T-helper 1 cell treated with Interleukin-12 subunit alpha and Interleukin-12 subunit beta and Interleukin-4 antibody, amounts not matched to agents 30 μg/mL and 1 μg/mL, for 36 hours (primary cell): ENCODE measurements at regions not wholly inside any gene's neighbourhood (a gene's known extent, or its start where the extent isn't known, plus 50 kb on each side); places are given as distances from the start of the nearest gene placed in this dataset.
"Not testable (repeated sequence)": the region's sequence is repeated elsewhere in the genome, so short reads cannot be mapped to it uniquely, and the experiment has no call there.

ENCODE experiments used
- H3K27ac Mint-ChIP-seq: one replicate; pipeline ENCODE4 v1.8.0; 2021; ENCODE audit warnings: mild to moderate bottlenecking, mixed read lengths
- H3K27me3 Mint-ChIP-seq: one replicate; pipeline ENCODE4 v1.8.0; 2021; ENCODE audit warnings: low read depth, mixed read lengths
- H3K36me3 Mint-ChIP-seq: one replicate; pipeline ENCODE4 v1.8.0; 2021; ENCODE audit warnings: low read depth, mixed read lengths
- H3K4me1 Mint-ChIP-seq: one replicate; pipeline ENCODE4 v1.8.0; 2021; ENCODE audit warnings: low read depth, mixed read lengths
- H3K4me3 Mint-ChIP-seq: one replicate; pipeline ENCODE4 v1.8.0; 2021; ENCODE audit warnings: mild to moderate bottlenecking, moderate library complexity, mixed read lengths
- H3K9me3 Mint-ChIP-seq: one replicate; pipeline ENCODE4 v1.8.0; 2021; ENCODE audit warnings: mixed read lengths

GRCh38 chr3:82129221-82129801 lies 367.9 kb upstream of the GBE1 start:
- Mint-ChIP-seq H3K4me3 (no peak overlapping the region), H3K27me3 (no peaks in the 10 kb centered on the region), H3K36me3 (no peaks in the 10 kb centered on the region), H3K27ac (no peak overlapping the region), H3K9me3 (no peaks in the 10 kb centered on the region), H3K4me1 (no peaks in the 10 kb centered on the region)

GRCh38 chr3:82128271-82128670 lies 366.8 kb upstream of the GBE1 start:
- Mint-ChIP-seq H3K9me3 (no peaks in the 10 kb centered on the region), H3K4me1 (no peaks in the 10 kb centered on the region), H3K27ac (no peak overlapping the region), H3K36me3 (no peaks in the 10 kb centered on the region), H3K4me3 (no peak overlapping the region), H3K27me3 (no peaks in the 10 kb centered on the region)

- no peak overlapping the region for H3K27ac Mint-ChIP-seq
- H3K4me3 Mint-ChIP-seq = no peak overlapping the region
- H3K4me1 Mint-ChIP-seq = no peaks in the 10 kb centered on the region
- H3K9me3 Mint-ChIP-seq = no peaks in the 10 kb centered on the region
- no peaks in the 10 kb centered on the region for H3K27me3 Mint-ChIP-seq
- H3K36me3 Mint-ChIP-seq = no peaks in the 10 kb centered on the region
Measured at GRCh38 chr3:82122554-82123345, 361.3 kb upstream of the GBE1 start.

GRCh38 chr3:82114589-82114988 lies 353.1 kb upstream of the GBE1 start:
- Mint-ChIP-seq H3K36me3 (no peaks in the 10 kb centered on the region), H3K27me3 (no peaks in the 10 kb centered on the region), H3K27ac (no peak overlapping the region), H3K4me3 (no peak overlapping the region), H3K4me1 (no peaks in the 10 kb centered on the region), H3K9me3 (peaks cover 4% of the 10 kb centered on the region)

- H3K27me3 Mint-ChIP-seq, H3K4me3 Mint-ChIP-seq, H3K4me1 Mint-ChIP-seq, H3K27ac Mint-ChIP-seq, H3K9me3 Mint-ChIP-seq, H3K36me3 Mint-ChIP-seq: not testable (repeated sequence)
Measured at GRCh38 chr3:82110721-82111120, 349.3 kb upstream of the GBE1 start.

GRCh38 chr3:82103241-82103640 lies 341.8 kb upstream of the GBE1 start:
- H3K36me3 Mint-ChIP-seq = no peaks in the 10 kb centered on the region
- H3K27ac Mint-ChIP-seq = no peak overlapping the region
- no peaks in the 10 kb centered on the region for H3K27me3 Mint-ChIP-seq
- H3K9me3 Mint-ChIP-seq = no peaks in the 10 kb centered on the region
- H3K4me1 Mint-ChIP-seq = no peaks in the 10 kb centered on the region
- H3K4me3 Mint-ChIP-seq = no peak overlapping the region

- Mint-ChIP-seq H3K4me3 (no peak overlapping the region), H3K27me3 (no peaks in the 10 kb centered on the region), H3K36me3 (no peaks in the 10 kb centered on the region), H3K4me1 (no peaks in the 10 kb centered on the region), H3K27ac (no peak overlapping the region), H3K9me3 (no peaks in the 10 kb centered on the region)
Measured at GRCh38 chr3:82100378-82100777, 338.9 kb upstream of the GBE1 start.

- H3K36me3 Mint-ChIP-seq = no peaks in the 10 kb centered on the region
- H3K9me3 Mint-ChIP-seq = no peaks in the 10 kb centered on the region
- H3K4me3 Mint-ChIP-seq = no peak overlapping the region
- no peaks in the 10 kb centered on the region for H3K27me3 Mint-ChIP-seq
- no peak overlapping the region for H3K27ac Mint-ChIP-seq
- no peaks in the 10 kb centered on the region for H3K4me1 Mint-ChIP-seq
Measured at GRCh38 chr3:82093641-82094040, 332.2 kb upstream of the GBE1 start.

- H3K9me3 Mint-ChIP-seq = no peaks in the 10 kb centered on the region
- no peak overlapping the region for H3K4me3 Mint-ChIP-seq
- no peaks in the 10 kb centered on the region for H3K4me1 Mint-ChIP-seq
- H3K36me3 Mint-ChIP-seq = no peaks in the 10 kb centered on the region
- no peaks in the 10 kb centered on the region for H3K27me3 Mint-ChIP-seq
- H3K27ac Mint-ChIP-seq = no peak overlapping the region
Measured at GRCh38 chr3:82088749-82089148, 327.3 kb upstream of the GBE1 start.

- Mint-ChIP-seq H3K27me3 (no peaks in the 10 kb centered on the region), H3K9me3 (no peaks in the 10 kb centered on the region)
Measured at GRCh38 chr3:82087958-82088357, 326.5 kb upstream of the GBE1 start.

GRCh38 chr3:82085851-82086475 lies 324.5 kb upstream of the GBE1 start:
- Mint-ChIP-seq H3K27me3 (no peaks in the 10 kb centered on the region), H3K27ac (no peak overlapping the region), H3K4me1 (no peaks in the 10 kb centered on the region), H3K4me3 (no peak overlapping the region), H3K36me3 (no peaks in the 10 kb centered on the region), H3K9me3 (no peaks in the 10 kb centered on the region)

More at GRCh38 chr3:82087958-82088357, 326.5 kb upstream of the GBE1 start:
- no peak overlapping the region for H3K4me3 Mint-ChIP-seq
- H3K36me3 Mint-ChIP-seq = no peaks in the 10 kb centered on the region
- no peaks in the 10 kb centered on the region for H3K4me1 Mint-ChIP-seq
- no peak overlapping the region for H3K27ac Mint-ChIP-seq

GRCh38 chr3:82085356-82085755 lies 323.9 kb upstream of the GBE1 start:
- Mint-ChIP-seq H3K27me3 (no peaks in the 10 kb centered on the region), H3K9me3 (no peaks in the 10 kb centered on the region), H3K4me3 (no peak overlapping the region), H3K36me3 (no peaks in the 10 kb centered on the region), H3K4me1 (no peaks in the 10 kb centered on the region), H3K27ac (no peak overlapping the region)

- no peaks in the 10 kb centered on the region for H3K4me1 Mint-ChIP-seq
Measured at GRCh38 chr3:82084824-82085223, 323.4 kb upstream of the GBE1 start.

GRCh38 chr3:82082796-82083195 lies 321.4 kb upstream of the GBE1 start:
- Mint-ChIP-seq H3K9me3 (no peaks in the 10 kb centered on the region), H3K36me3 (no peaks in the 10 kb centered on the region), H3K27me3 (no peaks in the 10 kb centered on the region), H3K4me1 (no peaks in the 10 kb centered on the region), H3K27ac (no peak overlapping the region), H3K4me3 (no peak overlapping the region)

More at GRCh38 chr3:82084824-82085223, 323.4 kb upstream of the GBE1 start:
- no peaks in the 10 kb centered on the region for H3K27me3 Mint-ChIP-seq
- H3K27ac Mint-ChIP-seq = no peak overlapping the region
- H3K36me3 Mint-ChIP-seq = no peaks in the 10 kb centered on the region
- H3K9me3 Mint-ChIP-seq = no peaks in the 10 kb centered on the region
- H3K4me3 Mint-ChIP-seq = no peak overlapping the region

GRCh38 chr3:82081351-82081750 lies 319.9 kb upstream of the GBE1 start:
- Mint-ChIP-seq H3K36me3 (no peaks in the 10 kb centered on the region), H3K4me1 (no peaks in the 10 kb centered on the region)

More at GRCh38 chr3:82081351-82081750, 319.9 kb upstream of the GBE1 start:
- H3K9me3 Mint-ChIP-seq = no peaks in the 10 kb centered on the region
- no peaks in the 10 kb centered on the region for H3K27me3 Mint-ChIP-seq
- no peak overlapping the region for H3K4me3 Mint-ChIP-seq
- no peak overlapping the region for H3K27ac Mint-ChIP-seq
